Upper lobe of left lung (tissue), 4 donors: ENCODE measurements at regions not wholly inside any gene's neighbourhood (a gene's known extent, or its start where the extent isn't known, plus 50 kb on each side); places are given as distances from the start of the nearest gene placed in this dataset.

ENCODE experiments used
- POLR2AphosphoS5 ChIP-seq, 2 donors: sonication (generic); formaldehyde crosslinking; IDR thresholded peaks; one replicate each; pipeline ENCODE4 v1.5.1; 2017; ENCODE audit warnings: antibody characterized with exemption in 2 of 2
- TF ChIP-seq, protein P1 (sequence below), 6 experiments: fragments of 450-650 bp in 4 of 6; fragments of 200-600 bp in 2 of 6; sonication (generic) in 2 of 6; IDR thresholded peaks; one replicate each; pipeline ENCODE4 v1.5.1; 2016 to 2019; ENCODE audit warnings: antibody characterized with exemption in 6 of 6

DNA sequence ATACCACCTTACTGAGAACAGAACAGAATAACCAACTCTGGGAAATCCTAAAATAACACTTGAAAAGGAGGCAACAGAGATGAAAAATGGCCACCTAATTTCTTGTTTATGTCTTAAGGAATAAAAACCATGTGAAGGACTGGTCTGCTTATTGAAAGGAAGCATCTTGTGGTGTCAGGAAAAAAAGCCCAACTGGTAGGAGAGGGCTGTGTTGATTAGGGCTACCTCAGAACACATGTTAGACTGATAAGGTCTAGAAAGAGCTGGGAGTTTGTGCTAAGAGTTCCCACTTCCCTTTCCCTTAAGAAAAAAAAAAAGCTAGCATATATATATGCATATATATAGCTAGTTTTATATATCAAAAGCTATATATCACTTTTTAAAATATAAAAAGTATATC, 425.3 kb upstream of the BTBD3 start:
- TF ChIP-seq POLR2AphosphoS5 (IDR thresholded peaks at IDR 0.05): no peak
- TF ChIP-seq, protein P1, sequence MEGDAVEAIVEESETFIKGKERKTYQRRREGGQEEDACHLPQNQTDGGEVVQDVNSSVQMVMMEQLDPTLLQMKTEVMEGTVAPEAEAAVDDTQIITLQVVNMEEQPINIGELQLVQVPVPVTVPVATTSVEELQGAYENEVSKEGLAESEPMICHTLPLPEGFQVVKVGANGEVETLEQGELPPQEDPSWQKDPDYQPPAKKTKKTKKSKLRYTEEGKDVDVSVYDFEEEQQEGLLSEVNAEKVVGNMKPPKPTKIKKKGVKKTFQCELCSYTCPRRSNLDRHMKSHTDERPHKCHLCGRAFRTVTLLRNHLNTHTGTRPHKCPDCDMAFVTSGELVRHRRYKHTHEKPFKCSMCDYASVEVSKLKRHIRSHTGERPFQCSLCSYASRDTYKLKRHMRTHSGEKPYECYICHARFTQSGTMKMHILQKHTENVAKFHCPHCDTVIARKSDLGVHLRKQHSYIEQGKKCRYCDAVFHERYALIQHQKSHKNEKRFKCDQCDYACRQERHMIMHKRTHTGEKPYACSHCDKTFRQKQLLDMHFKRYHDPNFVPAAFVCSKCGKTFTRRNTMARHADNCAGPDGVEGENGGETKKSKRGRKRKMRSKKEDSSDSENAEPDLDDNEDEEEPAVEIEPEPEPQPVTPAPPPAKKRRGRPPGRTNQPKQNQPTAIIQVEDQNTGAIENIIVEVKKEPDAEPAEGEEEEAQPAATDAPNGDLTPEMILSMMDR (IDR thresholded peaks at IDR 0.05): no peak
